HG03520 (cell line): ENCODE measurements at regions not wholly inside any gene's neighbourhood (a gene's known extent, or its start where the extent isn't known, plus 50 kb on each side); places are given as distances from the start of the nearest gene placed in this dataset.

Experiments used
- ATAC-seq: cut with Tn5 transposase; IDR thresholded peaks from one replicate; pipeline ENCODE4 v1.9.1; 2021; ENCODE audit warnings: mild to moderate bottlenecking, moderate library complexity; ENCODE audit not compliant: unreplicated experiment

GRCh38 chr9:73643379-73644013 lies 491.8 kb downstream of the ANXA1 start:
- ATAC-seq = no peak

- ATAC-seq = no peak
Observed at GRCh38 chr9:73647560-73647959, 495.9 kb downstream of the ANXA1 start.

- no peak for ATAC-seq
Observed at GRCh38 chr9:73649552-73649951, 497.9 kb downstream of the ANXA1 start.

- ATAC-seq = no peak
Observed at GRCh38 chr9:73655363-73655762, 503.7 kb downstream of the ANXA1 start.

GRCh38 chr9:73655831-73656230 lies 504.2 kb downstream of the ANXA1 start:
- no peak for ATAC-seq

GRCh38 chr9:73665253-73665652 lies 513.6 kb downstream of the ANXA1 start:
- ATAC-seq = no peak

GRCh38 chr9:73667749-73668148 lies 516.1 kb downstream of the ANXA1 start:
- ATAC-seq = no peak

- ATAC-seq = no peak
Observed at GRCh38 chr9:73680831-73681230, 529.2 kb downstream of the ANXA1 start.

- no peak for ATAC-seq
Observed at GRCh38 chr9:73682789-73683188, 531.1 kb downstream of the ANXA1 start.

GRCh38 chr9:73683862-73684591 lies 532.4 kb downstream of the ANXA1 start:
- ATAC-seq = no peak

GRCh38 chr9:73684601-73685000 lies 532.9 kb downstream of the ANXA1 start:
- ATAC-seq = no peak

GRCh38 chr9:73685786-73686185 lies 534.1 kb downstream of the ANXA1 start:
- no peak for ATAC-seq

- no peak for ATAC-seq
Observed at GRCh38 chr9:73689051-73689870, 537.6 kb downstream of the ANXA1 start.

GRCh38 chr9:73701415-73702057 lies 549.9 kb downstream of the ANXA1 start:
- no peak for ATAC-seq

GRCh38 chr9:73714294-73714693 lies 562.6 kb downstream of the ANXA1 start:
- ATAC-seq = no peak

- no peak for ATAC-seq
Observed at GRCh38 chr9:73715591-73715990, 563.9 kb downstream of the ANXA1 start.

- no peak for ATAC-seq
Observed at GRCh38 chr9:73719660-73720059, 568.0 kb downstream of the ANXA1 start.

- no peak for ATAC-seq
Observed at GRCh38 chr9:73720601-73721000, 568.9 kb downstream of the ANXA1 start.

- no peak for ATAC-seq
Observed at GRCh38 chr9:73736270-73736669, 584.6 kb downstream of the ANXA1 start.

- no peak for ATAC-seq
Observed at GRCh38 chr9:73738741-73739530, 587.3 kb downstream of the ANXA1 start.

GRCh38 chr9:73741316-73741715 lies 589.7 kb downstream of the ANXA1 start:
- no peak for ATAC-seq
